ENCODE measurements at regions not wholly inside any gene's neighbourhood (a gene's known extent, or its start where the extent isn't known, plus 50 kb on each side); places are given as distances from the start of the nearest gene placed in this dataset.

DNA sequence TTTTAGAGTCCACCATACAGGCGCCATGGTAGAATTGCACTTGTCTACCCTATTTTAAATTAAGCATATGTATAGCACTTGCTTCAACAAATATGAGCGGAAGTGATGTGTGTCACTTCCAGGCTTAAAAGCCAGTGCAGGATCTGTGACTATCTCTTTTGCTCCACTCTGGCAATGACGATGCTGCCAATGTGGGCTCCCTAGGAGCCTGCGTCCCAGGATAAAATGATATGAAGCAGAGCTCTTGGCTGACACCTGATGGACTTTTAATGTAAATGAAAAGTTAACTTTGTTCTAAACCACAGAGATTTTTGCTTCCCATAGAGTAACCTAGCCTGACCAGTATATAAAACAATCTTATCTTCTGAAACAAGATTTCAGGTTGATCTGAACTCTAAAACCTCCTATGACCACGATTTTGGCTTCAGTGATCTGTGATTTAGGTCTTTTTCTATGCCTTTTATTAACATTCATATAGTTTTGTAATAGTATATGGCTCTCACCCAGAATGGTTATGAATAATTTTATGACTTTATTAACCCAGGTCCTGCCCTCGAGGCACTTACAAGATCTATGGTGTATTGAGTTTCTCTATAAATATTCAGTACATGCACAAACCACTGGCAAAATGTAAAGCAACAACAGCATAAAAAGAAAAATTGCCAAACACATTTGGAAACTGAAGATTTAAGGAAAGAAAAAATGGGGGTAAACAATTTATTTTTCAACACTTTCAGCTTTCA is 422.5 kb upstream of the PIK3C3 start:
- DNase-seq, result no peak

GRCh38 chr18:41530970-41531369 is 424.1 kb upstream of the PIK3C3 start:
- DNase-seq, result no peak

GRCh38 chr18:41529093-41529492 is 425.9 kb upstream of the PIK3C3 start:
- DNase-seq, result no peak

DNA sequence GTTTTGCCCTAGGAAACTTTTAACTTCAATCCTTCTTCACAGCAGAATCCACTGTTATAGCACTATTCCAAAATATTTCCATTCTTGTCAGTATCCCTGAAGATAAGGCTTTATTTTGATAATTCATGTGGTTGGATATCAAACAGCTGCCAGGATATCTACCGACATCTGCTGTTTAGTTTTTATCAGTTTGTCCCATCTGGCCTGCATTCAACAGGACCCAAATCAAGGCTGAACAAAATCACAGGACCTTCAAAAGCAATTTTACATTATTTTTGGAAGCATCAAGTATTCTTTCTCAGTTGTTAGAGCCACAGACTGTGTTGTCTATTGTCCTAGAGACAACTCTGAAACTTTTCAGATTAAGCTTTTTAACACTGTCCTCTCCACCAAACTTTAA is 429.0 kb upstream of the PIK3C3 start:
- DNase-seq, result no peak

DNA sequence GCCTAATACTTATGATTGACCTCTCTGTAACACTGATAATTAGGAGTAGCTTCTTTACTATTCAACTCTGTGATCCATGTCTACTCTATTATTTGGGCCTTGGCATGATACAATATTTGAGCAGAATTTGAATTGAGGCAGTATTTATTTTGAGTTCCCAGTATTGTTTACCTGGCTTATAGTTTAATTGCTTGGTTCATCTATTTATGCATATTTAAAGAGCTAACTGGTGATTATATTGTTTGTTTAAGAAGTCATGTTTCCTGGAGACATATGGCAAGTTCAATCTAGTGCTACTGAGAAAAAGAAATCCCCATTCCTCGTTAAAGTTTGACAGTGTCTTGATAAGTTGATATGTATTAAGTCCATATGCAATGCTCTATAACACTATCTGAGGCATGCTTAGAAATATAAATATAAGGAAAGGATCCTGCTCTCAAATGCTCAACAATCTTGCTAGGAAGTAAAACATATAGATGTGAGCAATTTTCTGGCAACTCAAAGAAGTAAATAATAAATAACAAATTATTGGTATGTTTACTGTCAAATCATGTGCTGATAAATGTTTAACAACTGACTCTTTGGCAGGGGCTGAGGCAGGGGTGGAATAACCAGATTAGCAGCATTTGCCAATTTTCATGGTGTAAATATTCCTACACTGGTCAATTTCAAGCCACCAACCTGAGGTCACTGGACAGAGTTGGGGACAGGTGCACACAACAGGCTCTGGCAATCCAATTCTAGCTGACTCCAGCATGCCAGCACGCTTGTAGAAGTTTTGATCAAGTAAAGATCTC is 430.2 kb upstream of the PIK3C3 start:
- no peak for DNase-seq

- DNase-seq, result no peak
These were observed 437.9 kb upstream of the PIK3C3 start for GRCh38 chr18:41517142-41517541.

DNA sequence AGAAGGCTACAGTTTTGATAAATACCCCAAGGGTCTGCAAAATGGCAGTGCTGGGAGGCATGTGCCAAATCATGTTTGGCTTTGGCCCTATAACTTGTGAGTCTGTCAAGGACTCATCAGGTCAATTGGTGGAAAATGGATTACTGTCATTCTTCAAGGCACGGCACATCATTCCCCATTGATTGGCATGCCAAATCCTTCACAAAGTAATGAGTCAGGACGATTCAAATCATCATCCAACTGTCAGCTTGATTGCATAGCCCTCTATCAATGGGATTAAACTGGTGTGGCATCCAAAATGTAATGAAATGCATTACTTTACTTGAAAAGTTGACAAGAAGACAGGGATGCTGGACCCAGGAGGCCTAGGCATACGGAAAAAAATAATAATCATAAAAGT is 441.6 kb upstream of the PIK3C3 start:
- no peak for DNase-seq

DNA sequence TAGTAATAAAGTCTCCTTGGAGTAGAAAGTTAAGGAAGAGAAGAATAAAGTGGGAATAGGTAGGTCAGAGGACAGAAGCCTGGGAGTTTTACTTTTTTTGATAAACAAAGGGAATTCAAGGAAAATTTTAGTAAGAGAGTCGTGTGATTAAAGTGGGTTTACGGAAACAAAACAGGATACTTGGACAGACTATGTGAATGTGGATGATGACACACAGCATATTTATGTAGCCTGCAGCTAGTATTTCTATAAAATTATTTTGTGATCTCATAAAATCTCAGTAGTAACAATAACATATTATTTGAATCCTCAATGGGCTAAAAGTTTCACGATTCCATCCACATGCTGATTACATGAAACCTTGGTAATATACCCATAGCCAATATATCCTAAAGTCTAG is 450.7 kb upstream of the PIK3C3 start:
- no peak for DNase-seq

- no peak for DNase-seq
These were observed 453.2 kb upstream of the PIK3C3 start for GRCh38 chr18:41501848-41502247.

GRCh38 chr18:41499345-41499744 is 455.7 kb upstream of the PIK3C3 start:
- DNase-seq, result no peak

GRCh38 chr18:41490861-41491260 is 464.2 kb upstream of the PIK3C3 start:
- no peak for DNase-seq

- no peak for DNase-seq
These were observed 468.5 kb upstream of the PIK3C3 start for GRCh38 chr18:41486575-41486974.

DNA sequence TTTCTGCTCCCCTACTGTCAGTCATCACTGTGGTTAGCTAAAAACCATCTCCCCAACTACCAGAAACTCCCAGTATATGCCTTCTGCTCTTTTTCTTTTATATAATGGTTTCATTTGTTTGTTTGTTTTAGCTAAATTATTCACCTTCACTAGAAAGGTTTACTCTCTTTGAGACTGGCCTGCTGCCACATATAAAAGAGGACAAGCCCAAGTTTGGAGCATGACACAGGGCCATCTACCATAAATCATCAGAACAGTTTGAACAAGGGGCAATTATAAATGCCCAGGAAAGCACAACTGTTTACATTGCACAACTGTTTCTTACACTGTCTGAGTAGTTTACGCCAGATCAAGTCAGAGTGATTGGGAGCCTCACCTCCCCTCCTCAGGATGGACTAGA is 471.0 kb upstream of the PIK3C3 start:
- DNase-seq, result no peak

DNA sequence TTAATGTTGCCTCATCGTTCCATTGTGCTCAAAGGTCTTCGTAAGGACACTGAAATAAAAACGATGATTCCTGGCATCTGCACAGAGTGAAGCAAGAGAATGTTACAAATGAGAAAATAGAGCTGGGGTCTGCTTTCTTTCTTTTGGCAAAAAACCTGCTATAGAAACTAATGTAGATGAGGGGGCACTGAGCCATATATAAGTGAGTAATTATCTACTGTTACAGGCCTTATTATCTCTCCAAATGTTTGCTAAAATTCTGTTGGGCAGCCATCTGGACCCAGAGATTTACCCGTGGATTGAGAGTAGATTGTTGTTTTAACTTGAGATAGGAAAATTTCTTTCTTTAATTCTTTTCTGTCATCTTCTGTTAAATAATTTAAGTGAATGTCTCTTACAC is 472.5 kb upstream of the PIK3C3 start:
- no peak for DNase-seq

- DNase-seq, result no peak
These were observed 488.4 kb upstream of the PIK3C3 start for GRCh38 chr18:41466436-41467160.

DNA sequence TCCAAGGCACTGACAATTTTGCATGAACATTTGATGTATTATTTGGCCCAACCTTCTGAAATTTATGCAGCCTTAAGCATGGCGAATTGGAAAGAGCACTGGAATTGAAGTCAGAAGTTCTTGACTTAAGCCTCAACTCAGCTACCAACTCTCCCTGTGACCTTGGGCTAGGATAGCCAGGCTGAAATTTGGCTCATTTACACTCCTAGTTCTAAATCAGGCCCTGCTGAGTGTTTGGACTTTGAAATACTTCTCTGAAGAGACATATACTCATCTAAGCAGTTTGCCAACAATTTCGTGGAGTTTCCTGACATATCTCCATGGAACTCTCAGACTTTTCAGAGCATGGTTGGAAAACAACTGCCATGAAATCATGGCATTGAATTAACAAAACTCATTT is 489.6 kb upstream of the PIK3C3 start:
- DNase-seq, result no peak

GRCh38 chr18:41464278-41464677 is 490.8 kb upstream of the PIK3C3 start:
- no peak for DNase-seq

DNA sequence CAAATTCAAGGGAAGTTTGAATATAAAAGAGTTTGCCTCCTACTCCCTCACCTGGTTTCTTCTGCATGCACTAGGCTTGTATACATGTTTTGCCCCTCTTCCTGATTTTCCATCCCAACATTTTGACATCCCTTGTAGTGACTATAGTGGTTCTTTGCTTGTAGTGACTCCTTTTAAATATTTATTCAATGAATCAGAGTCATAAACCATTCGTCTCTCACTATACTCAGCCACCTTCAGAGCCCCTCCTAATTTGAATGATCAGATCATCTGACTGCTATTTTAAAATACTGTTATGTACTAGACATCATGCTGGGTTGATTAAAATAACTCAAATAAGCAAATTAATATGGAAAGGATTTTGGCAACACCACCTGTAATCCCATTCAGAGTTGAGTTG is 492.1 kb upstream of the PIK3C3 start:
- DNase-seq, result no peak

- no peak for DNase-seq
These were observed 493.9 kb upstream of the PIK3C3 start for GRCh38 chr18:41461114-41461513.

- no peak for DNase-seq
These were observed 495.4 kb upstream of the PIK3C3 start for GRCh38 chr18:41459656-41460055.

GRCh38 chr18:41458376-41458775 is 496.7 kb upstream of the PIK3C3 start:
- no peak for DNase-seq

- DNase-seq, result no peak
These were observed 497.2 kb upstream of the PIK3C3 start for GRCh38 chr18:41457765-41458326.

DNA sequence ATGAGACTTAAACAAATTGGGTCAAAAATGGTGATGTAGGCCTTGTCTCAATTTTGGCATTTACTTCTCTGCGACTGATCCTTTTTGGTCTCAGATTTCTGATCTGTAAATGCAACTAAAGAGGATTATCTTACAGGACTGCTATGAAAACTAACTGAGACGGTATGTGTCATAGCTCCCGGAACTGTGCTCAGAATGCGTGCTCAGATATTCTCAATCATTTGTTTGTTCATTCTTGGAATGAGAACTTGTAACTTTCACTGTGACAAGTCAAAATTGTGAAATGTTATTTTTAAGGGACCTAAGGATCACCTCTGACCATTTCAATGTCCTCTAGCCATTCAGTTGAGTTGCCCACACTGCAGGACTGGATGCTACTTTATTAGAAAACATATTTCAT is 498.2 kb upstream of the PIK3C3 start:
- no peak for DNase-seq

GRCh38 chr18:41449612-41450011 is 505.4 kb upstream of the PIK3C3 start:
- no peak for DNase-seq
